ENCODE measurements at regions not wholly inside any gene's neighbourhood (a gene's known extent, or its start where the extent isn't known, plus 50 kb on each side); places are given as distances from the start of the nearest gene placed in this dataset.

DNA sequence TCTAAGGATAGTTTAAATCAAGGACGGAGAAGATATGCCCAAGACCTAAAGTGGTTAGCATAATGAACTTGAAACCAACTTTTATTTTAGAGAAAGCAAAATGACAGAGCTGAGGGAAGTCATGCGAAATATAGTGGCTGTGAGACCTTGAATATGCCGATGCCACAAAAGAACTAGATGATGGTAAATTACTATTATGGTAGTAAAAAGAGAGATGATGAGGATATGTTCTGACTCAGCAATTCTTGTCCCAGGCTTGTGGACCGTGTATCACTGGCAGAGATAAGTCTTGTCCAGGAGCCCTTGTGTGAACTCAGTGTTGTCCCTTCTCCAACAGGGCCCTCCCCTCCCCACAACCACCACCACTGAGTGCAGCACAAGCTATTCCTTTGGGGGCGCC, 1605.6 kb upstream of the TENM3 start:
- H3K4me3 ChIP-seq (ENCODE audit: low read depth in 1 of 2, low read length in 2 of 2): no peak overlapping the region
- H3K27ac ChIP-seq (ENCODE audit: low read depth, low read length): no peak overlapping the region
- H3K27me3 ChIP-seq (ENCODE audit: control insufficient read depth in 1 of 2, insufficient read depth in 2 of 2, low read length in 2 of 2): no peaks in the 10 kb centered on the region
- no peaks in the 10 kb centered on the region for H3K4me1 ChIP-seq (ENCODE audit: control insufficient read depth in 1 of 2, insufficient read depth in 2 of 2, low read length in 2 of 2)
- no peak overlapping the region for H3K9ac ChIP-seq (ENCODE audit: low read depth in 1 of 2, low read length in 2 of 2)
- no peaks in the 10 kb centered on the region for H3K36me3 ChIP-seq (ENCODE audit: control insufficient read depth in 1 of 2, insufficient read depth in 2 of 2, low read length in 2 of 2)
- H3K9me3 ChIP-seq (ENCODE audit: control insufficient read depth in 1 of 2, low read length in 2 of 2): no peaks in the 10 kb centered on the region

- no peaks in the 10 kb centered on the region for H3K9me3 ChIP-seq (ENCODE audit: control insufficient read depth in 1 of 2, low read length in 2 of 2)
- H3K27me3 ChIP-seq (ENCODE audit: control insufficient read depth in 1 of 2, insufficient read depth in 2 of 2, low read length in 2 of 2): no peaks in the 10 kb centered on the region
- H3K9ac ChIP-seq (ENCODE audit: low read depth in 1 of 2, low read length in 2 of 2): no peak overlapping the region
These were observed 1603.0 kb upstream of the TENM3 start for GRCh38 chr4:180640193-180640592.

DNA sequence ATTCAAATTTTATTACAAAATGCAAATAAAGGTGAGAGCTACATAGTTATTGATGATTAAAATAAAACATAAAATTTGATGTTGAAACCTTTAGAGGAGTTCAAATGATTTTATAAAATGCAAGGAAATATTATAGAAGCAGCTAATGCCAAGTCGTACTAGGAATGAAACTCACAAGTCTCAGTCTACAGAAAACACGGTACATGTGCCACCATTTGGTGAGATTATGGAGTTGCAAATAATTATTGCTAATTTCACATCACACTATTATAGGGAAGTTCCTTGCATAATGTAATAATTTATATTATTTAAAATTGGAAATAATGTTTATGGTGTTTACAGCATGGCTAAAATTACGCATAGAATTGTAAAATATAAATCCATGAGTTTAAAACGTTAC, 1601.7 kb upstream of the TENM3 start:
- Histone ChIP-seq H3K4me1 (ENCODE audit: control insufficient read depth in 1 of 2, insufficient read depth in 2 of 2, low read length in 2 of 2) (no peaks in the 10 kb centered on the region), H3K27me3 (ENCODE audit: control insufficient read depth in 1 of 2, insufficient read depth in 2 of 2, low read length in 2 of 2) (no peaks in the 10 kb centered on the region), H3K9me3 (ENCODE audit: control insufficient read depth in 1 of 2, low read length in 2 of 2) (no peaks in the 10 kb centered on the region), H3K4me3 (ENCODE audit: low read depth in 1 of 2, low read length in 2 of 2) (no peak overlapping the region), H3K9ac (ENCODE audit: low read depth in 1 of 2, low read length in 2 of 2) (no peak overlapping the region), H3K36me3 (ENCODE audit: control insufficient read depth in 1 of 2, insufficient read depth in 2 of 2, low read length in 2 of 2) (no peaks in the 10 kb centered on the region), H3K27ac (ENCODE audit: low read depth, low read length) (no peak overlapping the region)

More at GRCh38 chr4:180640193-180640592, 1603.0 kb upstream of the TENM3 start:
- Histone ChIP-seq H3K4me1 (ENCODE audit: control insufficient read depth in 1 of 2, insufficient read depth in 2 of 2, low read length in 2 of 2) (no peaks in the 10 kb centered on the region), H3K4me3 (ENCODE audit: low read depth in 1 of 2, low read length in 2 of 2) (no peak overlapping the region), H3K27ac (ENCODE audit: low read depth, low read length) (no peak overlapping the region), H3K36me3 (ENCODE audit: control insufficient read depth in 1 of 2, insufficient read depth in 2 of 2, low read length in 2 of 2) (no peaks in the 10 kb centered on the region)

DNA sequence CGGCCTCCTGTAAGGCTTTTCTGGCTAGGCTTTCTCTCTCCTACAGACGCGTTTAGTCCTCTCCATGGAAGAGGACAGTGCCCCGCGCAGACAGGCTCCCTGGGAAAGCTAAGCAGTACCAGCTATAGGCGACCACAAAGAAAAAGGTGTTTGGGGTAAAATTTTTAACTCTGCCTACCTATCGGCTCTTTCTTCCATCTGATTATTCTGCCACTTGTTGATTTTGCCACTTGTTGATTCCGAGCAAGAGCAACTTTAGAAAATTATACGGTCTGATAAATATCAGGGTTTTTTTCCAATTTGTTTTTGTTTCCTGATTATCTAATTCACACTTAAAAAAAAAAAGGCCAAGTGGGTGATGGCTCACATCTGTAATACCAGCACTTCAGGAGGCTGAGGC, 1600.5 kb upstream of the TENM3 start:
- no peaks in the 10 kb centered on the region for H3K4me1 ChIP-seq (ENCODE audit: control insufficient read depth in 1 of 2, insufficient read depth in 2 of 2, low read length in 2 of 2)
- no peaks in the 10 kb centered on the region for H3K36me3 ChIP-seq (ENCODE audit: control insufficient read depth in 1 of 2, insufficient read depth in 2 of 2, low read length in 2 of 2)
- H3K27me3 ChIP-seq (ENCODE audit: control insufficient read depth in 1 of 2, insufficient read depth in 2 of 2, low read length in 2 of 2): no peaks in the 10 kb centered on the region
- no peaks in the 10 kb centered on the region for H3K9me3 ChIP-seq (ENCODE audit: control insufficient read depth in 1 of 2, low read length in 2 of 2)
- H3K9ac ChIP-seq (ENCODE audit: low read depth in 1 of 2, low read length in 2 of 2): no peak overlapping the region
- no peak overlapping the region for H3K27ac ChIP-seq (ENCODE audit: low read depth, low read length)
- no peak overlapping the region for H3K4me3 ChIP-seq (ENCODE audit: low read depth in 1 of 2, low read length in 2 of 2)

GRCh38 chr4:180650273-180650672, 1592.9 kb upstream of the TENM3 start:
- Histone ChIP-seq H3K27me3 (ENCODE audit: control insufficient read depth in 1 of 2, insufficient read depth in 2 of 2, low read length in 2 of 2) (no peaks in the 10 kb centered on the region), H3K9ac (ENCODE audit: low read depth in 1 of 2, low read length in 2 of 2) (no peak overlapping the region)

GRCh38 chr4:180652533-180652932, 1590.7 kb upstream of the TENM3 start:
- Histone ChIP-seq H3K4me3 (ENCODE audit: low read depth in 1 of 2, low read length in 2 of 2) (no peak overlapping the region), H3K4me1 (ENCODE audit: control insufficient read depth in 1 of 2, insufficient read depth in 2 of 2, low read length in 2 of 2) (no peaks in the 10 kb centered on the region), H3K27ac (ENCODE audit: low read depth, low read length) (no peak overlapping the region), H3K9ac (ENCODE audit: low read depth in 1 of 2, low read length in 2 of 2) (no peak overlapping the region), H3K9me3 (ENCODE audit: control insufficient read depth in 1 of 2, low read length in 2 of 2) (no peaks in the 10 kb centered on the region), H3K27me3 (ENCODE audit: control insufficient read depth in 1 of 2, insufficient read depth in 2 of 2, low read length in 2 of 2) (no peaks in the 10 kb centered on the region), H3K36me3 (ENCODE audit: control insufficient read depth in 1 of 2, insufficient read depth in 2 of 2, low read length in 2 of 2) (no peaks in the 10 kb centered on the region)

More at GRCh38 chr4:180650273-180650672, 1592.9 kb upstream of the TENM3 start:
- Histone ChIP-seq H3K9me3 (ENCODE audit: control insufficient read depth in 1 of 2, low read length in 2 of 2) (no peaks in the 10 kb centered on the region), H3K4me1 (ENCODE audit: control insufficient read depth in 1 of 2, insufficient read depth in 2 of 2, low read length in 2 of 2) (no peaks in the 10 kb centered on the region), H3K4me3 (ENCODE audit: low read depth in 1 of 2, low read length in 2 of 2) (no peak overlapping the region), H3K27ac (ENCODE audit: low read depth, low read length) (no peak overlapping the region), H3K36me3 (ENCODE audit: control insufficient read depth in 1 of 2, insufficient read depth in 2 of 2, low read length in 2 of 2) (no peaks in the 10 kb centered on the region)

GRCh38 chr4:180655886-180656285, 1587.3 kb upstream of the TENM3 start:
- no peaks in the 10 kb centered on the region for H3K27me3 ChIP-seq (ENCODE audit: control insufficient read depth in 1 of 2, insufficient read depth in 2 of 2, low read length in 2 of 2)
- no peak overlapping the region for H3K27ac ChIP-seq (ENCODE audit: low read depth, low read length)
- H3K9me3 ChIP-seq (ENCODE audit: control insufficient read depth in 1 of 2, low read length in 2 of 2): no peaks in the 10 kb centered on the region
- no peak overlapping the region for H3K4me3 ChIP-seq (ENCODE audit: low read depth in 1 of 2, low read length in 2 of 2)
- no peak overlapping the region for H3K9ac ChIP-seq (ENCODE audit: low read depth in 1 of 2, low read length in 2 of 2)
- no peaks in the 10 kb centered on the region for H3K36me3 ChIP-seq (ENCODE audit: control insufficient read depth in 1 of 2, insufficient read depth in 2 of 2, low read length in 2 of 2)
- no peaks in the 10 kb centered on the region for H3K4me1 ChIP-seq (ENCODE audit: control insufficient read depth in 1 of 2, insufficient read depth in 2 of 2, low read length in 2 of 2)

- Histone ChIP-seq H3K36me3 (ENCODE audit: control insufficient read depth in 1 of 2, insufficient read depth in 2 of 2, low read length in 2 of 2) (no peaks in the 10 kb centered on the region), H3K4me1 (ENCODE audit: control insufficient read depth in 1 of 2, insufficient read depth in 2 of 2, low read length in 2 of 2) (no peaks in the 10 kb centered on the region), H3K4me3 (ENCODE audit: low read depth in 1 of 2, low read length in 2 of 2) (no peak overlapping the region), H3K27ac (ENCODE audit: low read depth, low read length) (no peak overlapping the region), H3K27me3 (ENCODE audit: control insufficient read depth in 1 of 2, insufficient read depth in 2 of 2, low read length in 2 of 2) (no peaks in the 10 kb centered on the region), H3K9me3 (ENCODE audit: control insufficient read depth in 1 of 2, low read length in 2 of 2) (no peaks in the 10 kb centered on the region), H3K9ac (ENCODE audit: low read depth in 1 of 2, low read length in 2 of 2) (no peak overlapping the region)
These were observed 1585.3 kb upstream of the TENM3 start for GRCh38 chr4:180657881-180658280.

DNA sequence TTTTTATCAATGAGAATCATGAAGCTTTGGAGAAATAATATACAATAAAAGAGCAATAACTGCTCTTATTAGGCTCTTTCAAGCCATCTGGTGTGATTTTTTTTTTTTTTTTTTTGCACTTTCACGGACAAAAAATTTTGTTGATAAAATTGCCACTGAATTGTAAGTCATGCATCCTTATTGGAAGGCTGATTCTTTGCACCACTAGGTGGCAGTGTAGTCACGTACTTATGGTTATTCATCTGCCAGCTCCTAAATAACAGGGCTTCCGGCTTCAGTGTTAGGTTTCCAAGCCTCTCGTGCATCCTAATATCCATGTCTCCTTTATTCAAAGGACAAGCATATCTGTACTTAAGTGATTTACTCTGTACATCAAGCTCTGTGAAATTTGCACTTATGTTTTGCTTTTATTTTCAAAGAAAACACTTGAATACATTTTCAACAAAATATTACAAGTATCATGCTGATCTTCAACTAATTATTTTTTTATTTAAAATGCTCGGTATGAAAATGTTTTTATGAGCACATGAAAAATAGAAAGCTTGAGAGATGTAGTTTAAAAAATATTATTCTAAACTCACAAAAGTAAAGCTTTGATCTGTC, 1578.3 kb upstream of the TENM3 start:
- H3K9ac ChIP-seq (ENCODE audit: low read depth in 1 of 2, low read length in 2 of 2): no peak overlapping the region
- no peaks in the 10 kb centered on the region for H3K4me1 ChIP-seq (ENCODE audit: control insufficient read depth in 1 of 2, insufficient read depth in 2 of 2, low read length in 2 of 2)
- H3K36me3 ChIP-seq (ENCODE audit: control insufficient read depth in 1 of 2, insufficient read depth in 2 of 2, low read length in 2 of 2): no peaks in the 10 kb centered on the region
- H3K9me3 ChIP-seq (ENCODE audit: control insufficient read depth in 1 of 2, low read length in 2 of 2): no peaks in the 10 kb centered on the region
- H3K27ac ChIP-seq (ENCODE audit: low read depth, low read length): no peak overlapping the region
- H3K4me3 ChIP-seq (ENCODE audit: low read depth in 1 of 2, low read length in 2 of 2): no peak overlapping the region
- no peaks in the 10 kb centered on the region for H3K27me3 ChIP-seq (ENCODE audit: control insufficient read depth in 1 of 2, insufficient read depth in 2 of 2, low read length in 2 of 2)

- no peak overlapping the region for H3K9ac ChIP-seq (ENCODE audit: low read depth in 1 of 2, low read length in 2 of 2)
- H3K4me3 ChIP-seq (ENCODE audit: low read depth in 1 of 2, low read length in 2 of 2): no peak overlapping the region
- H3K9me3 ChIP-seq (ENCODE audit: control insufficient read depth in 1 of 2, low read length in 2 of 2): no peaks in the 10 kb centered on the region
- no peak overlapping the region for H3K27ac ChIP-seq (ENCODE audit: low read depth, low read length)
- H3K27me3 ChIP-seq (ENCODE audit: control insufficient read depth in 1 of 2, insufficient read depth in 2 of 2, low read length in 2 of 2): no peaks in the 10 kb centered on the region
- no peaks in the 10 kb centered on the region for H3K4me1 ChIP-seq (ENCODE audit: control insufficient read depth in 1 of 2, insufficient read depth in 2 of 2, low read length in 2 of 2)
- no peaks in the 10 kb centered on the region for H3K36me3 ChIP-seq (ENCODE audit: control insufficient read depth in 1 of 2, insufficient read depth in 2 of 2, low read length in 2 of 2)
These were observed 1577.7 kb upstream of the TENM3 start for GRCh38 chr4:180665481-180665880.
